ENCODE measurements at regions not wholly inside any gene's neighbourhood (a gene's known extent, or its start where the extent isn't known, plus 50 kb on each side); places are given as distances from the start of the nearest gene placed in this dataset.

GRCh38 chrX:4682636-4683035, 969.2 kb upstream of the PRKX start:
- Histone ChIP-seq H4K20me1 (ENCODE audit: insufficient read depth) (no peaks in the 10 kb centered on the region), H3K4me3 (ENCODE audit: low read length) (no peak overlapping the region), H3K4me2 (ENCODE audit: low read length) (no peak overlapping the region), H3K9ac (ENCODE audit: low read length) (no peak overlapping the region), H3K9me2 (ENCODE audit: insufficient read depth, low read length) (no peaks in the 10 kb centered on the region), H2AFZ (ENCODE audit: low read depth, low read length) (no peak overlapping the region), H3K9me3 (ENCODE audit: low read length) (no peaks in the 10 kb centered on the region), H3K27ac (ENCODE audit: low read length) (no peak overlapping the region), H3F3A (ENCODE audit: insufficient read depth, low read length, poor library complexity, severe bottlenecking) (no peaks in the 10 kb centered on the region), H3K36me3 (ENCODE audit: insufficient read depth, low read length) (no peaks in the 10 kb centered on the region), H3K79me2 (replicated peaks; ENCODE audit: insufficient read depth, low read length) (no peaks in the 10 kb centered on the region), H3K27me3 (ENCODE audit: insufficient read depth, low read depth, low read length) (no peaks in the 10 kb centered on the region)
- TF ChIP-seq EP300 (conservative IDR thresholded peaks at IDR 0.05; ENCODE audit: poor library complexity, severe bottlenecking) (no peak), TAF1 (IDR thresholded peaks at IDR 0.05; ENCODE audit: low read depth) (no peak), EZH2 (IDR thresholded peaks at IDR 0.05; ENCODE audit: borderline replicate concordance, insufficient read depth, low read length, poor library complexity, severe bottlenecking) (no peak), POLR2AphosphoS5 (IDR thresholded peaks at IDR 0.05) (no peak), SMC3 (conservative IDR thresholded peaks at IDR 0.05; ENCODE audit: poor library complexity) (no peak), REST (IDR thresholded peaks at IDR 0.05; ENCODE audit: borderline replicate concordance) (no peak), MXI1 (conservative IDR thresholded peaks at IDR 0.05; ENCODE audit: poor library complexity, severe bottlenecking) (no peak), CTCF (IDR thresholded peaks at IDR 0.05; ENCODE audit: poor library complexity, severe bottlenecking) (no peak), RAD21 (conservative IDR thresholded peaks at IDR 0.05) (no peak)

- no peaks in the 10 kb centered on the region for H3K27me3 ChIP-seq (ENCODE audit: insufficient read depth, low read depth, low read length)
Observed at GRCh38 chrX:4675686-4676300, 962.3 kb upstream of the PRKX start.

More at GRCh38 chrX:4675686-4676300, 962.3 kb upstream of the PRKX start:
- H2AFZ ChIP-seq (ENCODE audit: low read depth, low read length) = no peak overlapping the region
- H3K4me2 ChIP-seq (ENCODE audit: low read length) = no peak overlapping the region
- no peak overlapping the region for H3K4me3 ChIP-seq (ENCODE audit: low read length)
- H3F3A ChIP-seq (ENCODE audit: insufficient read depth, low read length, poor library complexity, severe bottlenecking) = no peaks in the 10 kb centered on the region
- no peaks in the 10 kb centered on the region for H3K79me2 ChIP-seq (replicated peaks; ENCODE audit: insufficient read depth, low read length)
- H4K20me1 ChIP-seq (ENCODE audit: insufficient read depth) = no peaks in the 10 kb centered on the region
- no peak overlapping the region for H3K27ac ChIP-seq (ENCODE audit: low read length)
- no peaks in the 10 kb centered on the region for H3K9me2 ChIP-seq (ENCODE audit: insufficient read depth, low read length)
- no peaks in the 10 kb centered on the region for H3K36me3 ChIP-seq (ENCODE audit: insufficient read depth, low read length)
- H3K9me3 ChIP-seq (ENCODE audit: low read length) = no peaks in the 10 kb centered on the region
- no peak overlapping the region for H3K9ac ChIP-seq (ENCODE audit: low read length)
- TF ChIP-seq SMC3 (conservative IDR thresholded peaks at IDR 0.05; ENCODE audit: poor library complexity) = no peak
- no peak for TF ChIP-seq EP300 (conservative IDR thresholded peaks at IDR 0.05; ENCODE audit: poor library complexity, severe bottlenecking)
- no peak for TF ChIP-seq CTCF (IDR thresholded peaks at IDR 0.05; ENCODE audit: poor library complexity, severe bottlenecking)
- no peak for TF ChIP-seq POLR2AphosphoS5 (IDR thresholded peaks at IDR 0.05)
- TF ChIP-seq TAF1 (IDR thresholded peaks at IDR 0.05; ENCODE audit: low read depth) = no peak
- no peak for TF ChIP-seq RAD21 (conservative IDR thresholded peaks at IDR 0.05)

Data from neural cell (in vitro differentiated cells).